ENCODE measurements at regions not wholly inside any gene's neighbourhood (a gene's known extent, or its start where the extent isn't known, plus 50 kb on each side); places are given as distances from the start of the nearest gene placed in this dataset.
A peak's percentile ranks its signal among the peaks of the same experiment; 100 is the strongest.

GRCh38 chr12:62170241-62170640 is 90.0 kb upstream of the USP15 start:
- intact Hi-C loops (cut with DNase I) = no loop called here
- WGBS, 2 donors = 45 to 80% methylated on average over 1 of the region's 1 CpG
- no peak for TF ChIP-seq POLR2A (IDR thresholded peaks at IDR 0.05)
- TF ChIP-seq CTCF (IDR thresholded peaks at IDR 0.05) = no peak
- Histone ChIP-seq H3K36me3 (no peaks in the 10 kb centered on the region), H3K27ac (no peak overlapping the region), H3K4me3 (no peak overlapping the region), H3K9me3 (no peaks in the 10 kb centered on the region), H3K4me1 (no peaks in the 10 kb centered on the region), H3K27me3 (no peaks in the 10 kb centered on the region)
- DNase-seq = no peak

GRCh38 chr12:62190689-62191490 is 69.3 kb upstream of the USP15 start:
- Histone ChIP-seq H3K4me3 (peak overlapping the region in 3 of 4 donors; percentile 17 to 59 (median 44)), H3K4me1 (peaks cover 19 to 27% (median 23%) of the 10 kb centered on the region in 3 donors), H3K36me3 (no peaks in the 10 kb centered on the region), H3K9me3 (no peaks in the 10 kb centered on the region), H3K27ac (no peak overlapping the region), H3K27me3 (peaks cover 10 to 53% (median 17%) of the 10 kb centered on the region in 4 donors)
- intact Hi-C loops (cut with DNase I) = no loop called here
- DNase-seq = no peak
- 11 to 23% methylated on average over 9 to 13 of the region's 61 CpGs for WGBS, 2 donors
- TF ChIP-seq CTCF (IDR thresholded peaks at IDR 0.05) (no peak), POLR2A (IDR thresholded peaks at IDR 0.05) (no peak)

GRCh38 chr12:62191491-62192179 is 68.6 kb upstream of the USP15 start:
- peaks cover 19 to 27% (median 23%) of the 10 kb centered on the region in 3 donors for H3K4me1 ChIP-seq
- H3K36me3 ChIP-seq = no peaks in the 10 kb centered on the region
- H3K4me3 ChIP-seq = peak overlapping the region; percentile 13 to 59 (median 30)
- intact Hi-C loops (cut with DNase I) = no loop called here
- WGBS, 2 donors = 2 to 3% methylated on average over 29 to 36 of the region's 41 CpGs
- DNase-seq = no peak
- TF ChIP-seq CTCF (IDR thresholded peaks at IDR 0.05) (no peak), POLR2A (IDR thresholded peaks at IDR 0.05) (no peak)
- H3K27me3 ChIP-seq = peaks cover 10 to 52% (median 17%) of the 10 kb centered on the region in 4 donors
- no peak overlapping the region for H3K27ac ChIP-seq
- H3K9me3 ChIP-seq = no peaks in the 10 kb centered on the region

GRCh38 chr12:62192180-62192902 is 67.9 kb upstream of the USP15 start:
- WGBS, 2 donors = 0 to 1% methylated on average over 17 to 18 of the region's 34 CpGs
- Histone ChIP-seq H3K9me3 (no peaks in the 10 kb centered on the region), H3K4me3 (peak overlapping the region; percentile 13 to 59 (median 30)), H3K27me3 (peaks cover 10 to 49% (median 17%) of the 10 kb centered on the region in 4 donors), H3K36me3 (no peaks in the 10 kb centered on the region), H3K27ac (no peak overlapping the region), H3K4me1 (peaks cover 19 to 27% (median 23%) of the 10 kb centered on the region in 3 donors)
- TF ChIP-seq POLR2A (IDR thresholded peaks at IDR 0.05) (no peak), CTCF (IDR thresholded peaks at IDR 0.05) (peak in 5 of 6 experiments; percentile 39 to 60 (median 45))
- DNase-seq = no peak
- intact Hi-C loops (cut with DNase I) = no loop called here
